ENCODE measurements at regions not wholly inside any gene's neighbourhood (a gene's known extent, or its start where the extent isn't known, plus 50 kb on each side); places are given as distances from the start of the nearest gene placed in this dataset.

GRCh38 chr13:106390367-106390766 lies 145.1 kb downstream of the EFNB2 start:
- TF ChIP-seq EZH2phosphoT487 (IDR thresholded peaks at IDR 0.05; ENCODE audit: borderline replicate concordance, low read length) (no peak), CTCF (IDR thresholded peaks at IDR 0.05; ENCODE audit: low read depth, low read length, poor library complexity, severe bottlenecking) (no peak)
- H3K9me2 ChIP-seq (replicated peaks; ENCODE audit: control insufficient read depth, low read length) = no peaks in the 10 kb centered on the region
- H3K27ac ChIP-seq (ENCODE audit: low read depth, low read length) = no peak overlapping the region
- no peaks in the 10 kb centered on the region for H3K36me3 ChIP-seq (ENCODE audit: control insufficient read depth, low read length)
- no peaks in the 10 kb centered on the region for H4K20me1 ChIP-seq (ENCODE audit: control insufficient read depth, insufficient read depth, low read depth, low read length)
- no peak overlapping the region for H3K4me3 ChIP-seq (ENCODE audit: low read length)
- H3K4me2 ChIP-seq (ENCODE audit: low read length) = no peak overlapping the region
- no peaks in the 10 kb centered on the region for H3F3A ChIP-seq (ENCODE audit: control insufficient read depth, insufficient read depth)
- H3K4me1 ChIP-seq (ENCODE audit: control insufficient read depth, low read length) = no peaks in the 10 kb centered on the region
- no peaks in the 10 kb centered on the region for H3K9me3 ChIP-seq (ENCODE audit: control insufficient read depth, insufficient read depth, low read length)
- peaks cover 4% of the 10 kb centered on the region; the same call in 1 of the 2 replicates for H3K27me3 ChIP-seq (ENCODE audit: control insufficient read depth, low read length)
- no peaks in the 10 kb centered on the region for H3K79me2 ChIP-seq (ENCODE audit: control insufficient read depth, low read length)

GRCh38 chr13:106385654-106386053 lies 149.8 kb downstream of the EFNB2 start:
- Histone ChIP-seq H3K9me3 (ENCODE audit: control insufficient read depth, insufficient read depth, low read length) (no peaks in the 10 kb centered on the region), H3K27ac (ENCODE audit: low read depth, low read length) (no peak overlapping the region), H3K4me3 (ENCODE audit: low read length) (no peak overlapping the region), H3K4me1 (ENCODE audit: control insufficient read depth, low read length) (no peaks in the 10 kb centered on the region), H3K27me3 (ENCODE audit: control insufficient read depth, low read length) (peaks cover 4% of the 10 kb centered on the region; the same call in 1 of the 2 replicates), H3K79me2 (ENCODE audit: control insufficient read depth, low read length) (no peaks in the 10 kb centered on the region), H3K4me2 (ENCODE audit: low read length) (no peak overlapping the region), H3K9me2 (replicated peaks; ENCODE audit: control insufficient read depth, low read length) (no peaks in the 10 kb centered on the region), H3F3A (ENCODE audit: control insufficient read depth, insufficient read depth) (no peaks in the 10 kb centered on the region), H4K20me1 (ENCODE audit: control insufficient read depth, insufficient read depth, low read depth, low read length) (no peaks in the 10 kb centered on the region), H3K36me3 (ENCODE audit: control insufficient read depth, low read length) (no peaks in the 10 kb centered on the region)
- TF ChIP-seq CTCF (IDR thresholded peaks at IDR 0.05; ENCODE audit: low read depth, low read length, poor library complexity, severe bottlenecking) = no peak
- TF ChIP-seq EZH2phosphoT487 (IDR thresholded peaks at IDR 0.05; ENCODE audit: borderline replicate concordance, low read length) = no peak

GRCh38 chr13:106384516-106384915 lies 150.9 kb downstream of the EFNB2 start:
- Histone ChIP-seq H3K4me1 (ENCODE audit: control insufficient read depth, low read length) (no peaks in the 10 kb centered on the region), H3K36me3 (ENCODE audit: control insufficient read depth, low read length) (no peaks in the 10 kb centered on the region), H3F3A (ENCODE audit: control insufficient read depth, insufficient read depth) (no peaks in the 10 kb centered on the region), H3K27me3 (ENCODE audit: control insufficient read depth, low read length) (peaks cover 4% of the 10 kb centered on the region; the same call in 1 of the 2 replicates), H3K27ac (ENCODE audit: low read depth, low read length) (no peak overlapping the region), H4K20me1 (ENCODE audit: control insufficient read depth, insufficient read depth, low read depth, low read length) (no peaks in the 10 kb centered on the region), H3K4me3 (ENCODE audit: low read length) (no peak overlapping the region), H3K4me2 (ENCODE audit: low read length) (no peak overlapping the region), H3K9me3 (ENCODE audit: control insufficient read depth, insufficient read depth, low read length) (no peaks in the 10 kb centered on the region), H3K79me2 (ENCODE audit: control insufficient read depth, low read length) (no peaks in the 10 kb centered on the region), H3K9me2 (replicated peaks; ENCODE audit: control insufficient read depth, low read length) (no peaks in the 10 kb centered on the region)
- TF ChIP-seq CTCF (IDR thresholded peaks at IDR 0.05; ENCODE audit: low read depth, low read length, poor library complexity, severe bottlenecking) (no peak), EZH2phosphoT487 (IDR thresholded peaks at IDR 0.05; ENCODE audit: borderline replicate concordance, low read length) (no peak)
